Hematopoietic multipotent progenitor cell treated with erythropoietin and hydrocortisone succinate and interleukin-3 and kit ligand, for 17 days (in vitro differentiated cells): ENCODE measurements at regions not wholly inside any gene's neighbourhood (a gene's known extent, or its start where the extent isn't known, plus 50 kb on each side); places are given as distances from the start of the nearest gene placed in this dataset.
"Not testable (repeated sequence)": the region's sequence is repeated elsewhere in the genome, so short reads cannot be mapped to it uniquely, and the experiment has no call there.

ENCODE experiments used
- DNase-seq: peaks from one replicate; pipeline ENCODE4 v3.0.0-alpha.2; 2015; ENCODE audit warnings: low spot score

GRCh38 chrY:12359867-12360266 lies 341.2 kb upstream of the USP9Y start:
- DNase-seq: peak; percentile 13

DNA sequence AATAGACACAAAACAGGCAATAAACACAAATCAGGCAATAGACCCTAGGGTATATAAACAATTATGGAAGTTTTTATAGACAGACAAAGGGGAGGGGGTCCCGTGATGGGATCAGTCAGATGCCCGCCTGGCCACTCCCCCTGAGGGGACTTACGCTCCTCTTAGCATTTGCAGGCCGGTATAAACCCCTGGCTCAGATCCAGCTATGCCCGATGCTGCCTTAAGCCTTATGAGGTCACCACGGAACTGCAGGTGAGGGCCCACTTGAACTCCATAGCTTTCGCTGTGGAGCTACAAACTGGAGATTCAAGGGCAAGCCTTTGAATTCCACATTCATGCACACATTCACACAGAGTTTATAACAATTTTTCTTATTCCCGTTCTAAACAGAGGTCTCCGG lies 340.5 kb upstream of the USP9Y start:
- no peak for DNase-seq

GRCh38 chrY:12365311-12365910 lies 335.6 kb upstream of the USP9Y start:
- DNase-seq: no peak

DNA sequence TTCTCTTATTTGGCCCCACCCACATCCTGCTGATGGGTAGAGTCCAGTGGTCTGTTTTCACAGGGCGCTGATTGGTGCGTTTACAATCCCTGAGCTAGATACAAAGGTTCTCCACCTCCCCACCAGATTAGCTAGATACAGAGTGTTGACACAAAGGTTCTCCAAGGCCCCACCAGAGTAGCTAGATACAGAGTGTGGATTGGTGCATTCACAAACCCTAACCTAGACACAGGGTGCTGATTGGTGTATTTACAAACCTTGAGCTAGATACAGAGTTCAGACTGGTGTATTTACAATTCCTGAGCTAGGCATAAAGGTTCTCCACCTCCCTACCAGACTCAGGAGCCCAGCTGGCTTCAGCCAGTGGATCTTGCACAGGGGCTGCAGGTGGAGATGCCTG lies 326.4 kb upstream of the USP9Y start:
- not testable (repeated sequence) for DNase-seq

DNA sequence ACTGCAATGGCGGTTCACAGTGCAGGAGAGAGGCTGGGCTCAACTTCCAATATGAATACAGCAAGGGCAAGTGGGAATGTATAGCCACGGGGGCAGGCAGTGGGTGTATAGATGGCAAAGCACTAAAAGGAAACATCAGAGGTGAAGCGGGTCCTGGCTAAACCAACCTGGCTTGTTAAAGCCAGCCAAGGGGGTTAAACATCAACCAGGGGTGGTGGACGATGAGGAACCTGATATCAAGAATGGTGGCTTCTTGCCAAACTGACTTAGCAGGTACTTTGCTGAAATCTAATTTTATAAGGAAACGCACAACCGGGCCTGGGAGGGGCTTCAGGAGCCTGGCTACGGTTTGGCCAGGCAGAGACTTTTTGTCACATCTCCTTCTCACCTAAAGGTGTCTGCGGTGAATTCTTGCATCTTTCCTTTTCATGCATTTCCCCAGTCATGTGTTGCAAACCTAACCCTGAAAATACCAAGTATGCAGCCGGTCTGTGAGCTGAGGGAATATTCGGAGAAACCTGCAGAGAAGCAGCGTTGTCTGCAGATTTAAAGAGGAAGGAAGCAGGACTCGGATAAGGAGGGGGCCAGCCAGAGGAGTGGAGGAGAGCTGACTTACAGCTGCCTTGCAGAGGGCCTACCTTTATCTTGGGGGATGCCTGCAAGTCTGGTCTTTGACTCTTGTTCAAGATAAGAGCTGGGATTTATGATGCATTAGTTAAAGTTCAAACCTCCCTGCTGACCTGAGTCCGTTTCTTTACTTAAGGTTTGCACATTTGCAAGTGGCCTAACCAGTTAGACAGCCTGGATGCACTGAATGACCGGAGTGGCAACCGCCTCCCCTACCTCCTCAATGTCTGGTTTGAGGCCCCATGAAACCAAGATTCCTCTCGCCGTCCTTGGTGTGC lies 309.1 kb upstream of the USP9Y start:
- not testable (repeated sequence) for DNase-seq

- no peak for DNase-seq
Measured at GRCh38 chrY:12393190-12393589, 307.8 kb upstream of the USP9Y start.

GRCh38 chrY:12395381-12396120 lies 305.5 kb upstream of the USP9Y start:
- not testable (repeated sequence) for DNase-seq

DNA sequence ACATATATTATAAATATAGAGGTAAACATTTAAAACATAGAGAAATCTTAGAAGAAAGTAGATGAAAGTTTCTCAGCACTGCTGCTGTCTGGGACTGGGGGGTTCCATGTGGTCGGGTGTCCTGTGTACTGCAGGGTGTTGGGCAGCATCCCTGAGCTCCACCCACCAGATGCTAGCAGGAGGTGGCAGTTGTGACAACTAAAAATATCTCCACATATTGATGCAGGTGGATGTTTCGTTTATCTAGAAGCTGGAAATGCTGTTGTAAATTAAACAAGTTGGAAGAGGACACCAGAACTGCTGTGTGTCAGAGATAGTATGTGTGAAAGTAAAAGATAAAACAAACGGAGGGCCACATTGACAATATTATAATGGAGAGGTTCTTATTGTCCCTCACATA lies 297.1 kb upstream of the USP9Y start:
- no peak for DNase-seq

DNA sequence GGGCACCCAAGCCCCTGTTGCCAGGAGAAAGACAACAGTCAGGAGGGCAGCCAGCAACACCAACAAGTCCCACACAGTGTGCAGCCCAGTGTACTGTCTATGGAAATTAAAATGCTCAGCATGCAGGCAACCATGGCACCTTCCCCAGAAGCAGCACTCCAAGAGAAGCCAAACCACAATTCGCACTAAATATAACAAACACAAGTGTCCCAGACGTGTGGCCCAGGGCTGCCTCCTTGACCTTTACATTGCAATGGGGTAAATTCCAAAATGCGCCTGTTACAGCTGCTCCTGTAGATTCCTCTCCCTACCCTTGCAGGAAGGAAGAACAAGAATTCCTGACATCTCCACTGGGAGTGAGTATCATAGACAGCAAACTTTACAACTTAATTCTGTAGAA lies 292.8 kb upstream of the USP9Y start:
- no peak for DNase-seq

DNA sequence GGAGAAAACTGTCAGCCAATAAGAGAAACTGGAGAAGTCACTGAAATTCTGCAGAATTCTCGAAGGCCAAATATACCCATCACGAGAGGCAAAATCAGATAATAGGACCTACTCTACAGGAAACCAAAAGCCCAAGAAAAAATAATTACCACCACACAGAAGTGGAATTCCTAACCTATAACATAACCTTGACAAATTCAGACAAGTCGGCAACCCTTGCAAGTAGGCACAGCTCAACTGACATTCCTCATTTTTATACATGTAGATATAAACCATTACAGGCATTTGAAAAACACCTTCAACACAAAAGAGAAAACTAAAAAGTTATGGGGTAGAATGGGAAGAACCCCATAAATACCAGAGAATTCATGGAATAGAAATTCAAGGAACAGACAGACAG lies 290.3 kb upstream of the USP9Y start:
- no peak for DNase-seq

GRCh38 chrY:12421072-12421787 lies 279.8 kb upstream of the USP9Y start:
- DNase-seq: no peak

DNA sequence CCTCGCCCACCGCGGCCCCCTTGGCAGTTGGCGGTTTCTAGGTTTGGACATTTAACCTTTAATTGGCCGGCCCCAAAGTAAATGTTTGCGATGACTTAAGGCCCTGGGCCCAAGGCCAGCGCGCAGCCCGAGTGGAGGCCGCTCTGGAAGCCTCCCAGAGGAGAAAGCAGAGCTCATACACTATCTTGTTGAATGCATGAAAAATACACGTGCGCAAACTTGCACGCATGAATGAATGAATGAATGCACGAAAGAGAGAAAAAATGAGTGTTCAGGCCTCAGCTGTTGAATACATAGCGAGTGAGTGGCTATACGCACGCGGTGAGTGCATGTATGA lies 279.3 kb upstream of the USP9Y start:
- DNase-seq: no peak

GRCh38 chrY:12422536-12422935 lies 278.5 kb upstream of the USP9Y start:
- DNase-seq: no peak

DNA sequence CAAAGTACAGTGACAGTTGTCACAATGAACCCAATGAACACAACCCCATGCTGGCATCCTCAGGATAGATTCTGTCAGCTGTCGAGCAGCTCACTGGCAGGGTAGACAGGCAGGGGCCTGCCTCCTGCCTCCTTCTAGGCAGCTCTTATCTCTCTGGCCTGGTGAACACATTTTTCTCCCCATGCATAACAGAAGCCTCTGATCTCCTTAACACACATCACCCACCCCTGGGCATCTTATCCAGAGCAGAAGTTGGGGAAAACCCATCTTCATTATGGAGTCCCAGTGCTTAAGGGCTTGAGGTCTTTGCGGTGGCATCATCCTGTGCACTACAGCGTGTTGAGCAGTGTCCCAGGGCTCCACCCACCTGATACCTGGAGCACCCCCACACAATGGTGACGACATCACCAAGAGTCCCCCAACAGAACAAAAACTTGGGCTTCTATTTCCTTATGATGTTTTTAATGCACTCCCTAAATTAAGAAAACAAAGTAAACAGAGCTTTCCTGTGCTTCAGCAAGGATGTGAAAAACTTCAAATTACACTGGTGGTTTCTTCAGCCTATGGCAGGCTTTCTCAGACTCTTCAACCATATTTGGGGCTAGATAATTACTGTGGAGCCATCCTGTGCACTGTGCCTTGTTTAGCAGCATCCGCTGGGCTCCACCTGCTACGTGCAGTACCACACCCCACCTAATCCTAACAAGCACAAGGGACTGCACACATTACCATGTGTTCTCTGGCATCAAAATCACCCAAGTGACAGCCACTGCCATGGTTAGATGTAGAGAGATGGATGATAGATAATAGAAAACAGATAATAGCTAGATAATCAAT lies 277.4 kb upstream of the USP9Y start:
- no peak for DNase-seq

DNA sequence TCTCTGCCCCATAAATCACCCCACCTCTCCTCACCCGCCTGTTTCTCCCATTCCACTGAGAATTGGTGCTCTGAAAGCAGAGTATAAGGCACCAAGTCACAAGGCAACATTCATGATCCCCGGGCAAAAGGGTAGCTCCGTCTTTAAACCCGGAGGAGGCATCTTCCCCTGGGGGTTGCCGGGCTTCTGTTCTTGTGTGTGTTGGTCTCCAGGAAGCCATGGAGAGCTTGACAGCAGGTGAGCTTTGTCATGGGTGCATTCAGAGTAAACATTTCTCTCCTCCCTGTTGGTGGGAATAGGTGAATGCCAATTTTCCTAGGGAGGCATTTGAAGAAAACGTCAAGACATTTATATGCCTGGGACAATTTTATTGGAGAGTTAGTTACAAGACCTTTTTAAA lies 275.5 kb upstream of the USP9Y start:
- no peak for DNase-seq

DNA sequence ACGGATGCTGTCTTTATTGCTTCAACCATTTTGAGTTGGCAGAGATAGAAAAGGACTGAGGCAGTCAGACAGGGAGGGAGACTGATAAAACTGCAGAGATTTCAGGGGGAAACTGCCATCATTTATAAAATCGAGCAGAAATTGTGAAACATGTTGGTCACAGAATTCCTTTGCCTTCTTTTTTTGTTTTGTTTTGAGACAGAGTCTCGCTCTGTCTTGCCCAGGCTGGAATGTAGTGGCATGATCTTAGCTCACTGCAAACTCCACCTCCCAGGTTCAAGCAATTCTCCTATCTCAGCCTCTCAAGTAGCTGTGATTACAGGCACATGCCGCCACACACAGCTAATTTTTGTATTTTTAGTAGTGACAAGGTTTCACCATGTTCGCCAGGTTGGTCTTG lies 273.7 kb upstream of the USP9Y start:
- no peak for DNase-seq

- no peak for DNase-seq
Measured at GRCh38 chrY:12431546-12431945, 269.5 kb upstream of the USP9Y start.

DNA sequence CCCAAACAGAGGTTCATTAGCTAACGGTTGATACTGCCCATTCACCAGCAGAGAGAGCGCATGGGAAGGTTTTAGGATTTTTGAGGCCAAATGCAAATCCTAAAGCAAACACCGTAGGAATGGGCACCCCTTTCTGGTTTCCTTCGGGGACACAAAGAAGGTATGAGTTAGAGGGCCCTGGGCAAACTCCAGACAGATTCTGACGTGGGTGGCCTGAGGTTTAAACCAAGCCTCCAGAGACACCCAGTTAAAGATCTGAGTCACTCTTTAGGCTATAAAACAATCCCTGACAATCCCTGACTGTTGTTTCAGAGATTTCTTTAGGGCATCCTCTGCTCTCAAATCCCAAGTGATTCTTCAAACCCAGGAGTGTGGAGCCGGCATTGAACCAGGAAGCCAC lies 262.2 kb upstream of the USP9Y start:
- not testable (repeated sequence) for DNase-seq

DNA sequence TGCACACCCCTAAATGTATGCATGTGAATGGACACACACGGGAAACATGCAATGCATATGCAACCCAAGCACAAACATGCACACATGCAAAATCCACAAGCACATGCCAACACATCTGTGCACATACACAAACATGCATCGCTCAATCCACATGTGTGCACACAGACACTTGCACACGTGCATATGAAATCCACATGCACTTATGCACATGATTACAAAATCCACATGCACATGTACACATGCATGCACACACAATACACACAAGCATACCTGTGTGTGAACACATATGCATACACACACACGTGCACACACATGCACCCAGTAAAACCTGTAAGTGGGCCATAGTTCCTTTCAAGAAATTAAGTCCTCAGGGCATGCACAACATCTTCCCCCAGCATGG lies 256.8 kb upstream of the USP9Y start:
- DNase-seq: no peak

DNA sequence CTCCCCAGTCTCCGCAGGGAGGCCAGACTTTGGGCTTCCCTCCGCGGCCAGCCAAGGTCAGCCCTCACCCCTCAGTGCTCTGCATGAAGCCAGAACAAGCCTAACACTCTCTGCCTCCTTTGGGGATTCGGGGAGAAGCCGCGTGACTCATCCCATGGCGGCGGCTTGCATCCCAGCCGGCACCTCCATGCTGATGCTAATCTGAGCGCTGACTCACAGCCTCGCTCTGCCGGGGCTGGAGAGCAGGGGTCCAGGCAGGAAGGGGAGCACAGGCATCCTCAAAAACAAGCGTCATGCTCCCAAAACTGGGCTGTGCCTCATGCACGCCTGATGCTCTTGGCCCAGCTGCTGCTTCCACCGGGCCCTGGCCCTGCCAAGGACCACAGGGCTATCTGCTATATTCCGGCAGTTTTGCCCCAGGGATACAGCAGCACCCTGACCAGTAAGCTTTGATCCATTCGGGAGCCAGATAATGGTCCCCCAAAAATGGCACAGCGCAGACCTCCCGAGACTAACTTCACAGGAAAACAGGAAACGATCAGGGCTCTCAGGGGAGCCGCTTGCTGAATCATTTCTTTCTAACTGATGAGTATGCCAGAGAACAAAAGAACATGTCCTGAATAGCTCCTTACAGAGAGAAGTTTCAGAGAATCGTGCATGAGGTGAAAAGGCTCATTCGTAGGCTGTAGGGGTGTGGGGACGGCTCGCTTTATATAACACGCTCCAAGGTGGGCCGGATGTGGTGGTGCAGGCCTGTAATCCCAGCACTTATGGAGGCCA lies 254.4 kb upstream of the USP9Y start:
- DNase-seq: not testable (repeated sequence)

GRCh38 chrY:12448561-12448960 lies 252.5 kb upstream of the USP9Y start:
- DNase-seq: not testable (repeated sequence)
